ENCODE measurements at regions not wholly inside any gene's neighbourhood (a gene's known extent, or its start where the extent isn't known, plus 50 kb on each side); places are given as distances from the start of the nearest gene placed in this dataset.

DNA sequence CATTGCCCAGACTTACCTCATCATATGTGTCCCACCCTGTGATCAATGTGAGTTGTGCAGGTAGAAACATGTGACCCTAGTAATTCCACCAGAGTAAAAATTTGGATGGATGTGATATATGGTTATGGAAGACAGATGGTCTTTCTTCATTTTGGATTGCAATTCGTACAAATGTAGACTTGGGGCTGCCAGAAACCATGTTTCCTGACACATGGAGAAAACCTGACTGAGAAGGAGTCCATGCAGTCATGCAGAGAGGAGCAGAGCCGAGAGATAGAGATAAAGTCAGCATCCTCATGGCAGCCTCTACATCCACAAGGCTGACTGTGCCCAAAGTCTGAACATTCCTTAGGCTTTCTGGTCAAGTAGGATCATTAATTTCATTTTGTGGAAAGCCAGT lies 678.1 kb upstream of the KIRREL3 start:
- TF ChIP-seq, protein P1, sequence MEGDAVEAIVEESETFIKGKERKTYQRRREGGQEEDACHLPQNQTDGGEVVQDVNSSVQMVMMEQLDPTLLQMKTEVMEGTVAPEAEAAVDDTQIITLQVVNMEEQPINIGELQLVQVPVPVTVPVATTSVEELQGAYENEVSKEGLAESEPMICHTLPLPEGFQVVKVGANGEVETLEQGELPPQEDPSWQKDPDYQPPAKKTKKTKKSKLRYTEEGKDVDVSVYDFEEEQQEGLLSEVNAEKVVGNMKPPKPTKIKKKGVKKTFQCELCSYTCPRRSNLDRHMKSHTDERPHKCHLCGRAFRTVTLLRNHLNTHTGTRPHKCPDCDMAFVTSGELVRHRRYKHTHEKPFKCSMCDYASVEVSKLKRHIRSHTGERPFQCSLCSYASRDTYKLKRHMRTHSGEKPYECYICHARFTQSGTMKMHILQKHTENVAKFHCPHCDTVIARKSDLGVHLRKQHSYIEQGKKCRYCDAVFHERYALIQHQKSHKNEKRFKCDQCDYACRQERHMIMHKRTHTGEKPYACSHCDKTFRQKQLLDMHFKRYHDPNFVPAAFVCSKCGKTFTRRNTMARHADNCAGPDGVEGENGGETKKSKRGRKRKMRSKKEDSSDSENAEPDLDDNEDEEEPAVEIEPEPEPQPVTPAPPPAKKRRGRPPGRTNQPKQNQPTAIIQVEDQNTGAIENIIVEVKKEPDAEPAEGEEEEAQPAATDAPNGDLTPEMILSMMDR (conservative IDR thresholded peaks at IDR 0.05; ENCODE audit: low read length): no peak
- TF ChIP-seq EZH2phosphoT487 (IDR thresholded peaks at IDR 0.05; ENCODE audit: borderline replicate concordance): no peak
